Activated T-cell treated with anti-CD3 and anti-CD28 coated beads, Interleukin-2, amount 50 U/mL, for 4 hours (primary cell): ENCODE measurements at regions not wholly inside any gene's neighbourhood (a gene's known extent, or its start where the extent isn't known, plus 50 kb on each side); places are given as distances from the start of the nearest gene placed in this dataset.
A peak's percentile ranks its signal among the peaks of the same experiment; 100 is the strongest.
"Not testable (repeated sequence)": the region's sequence is repeated elsewhere in the genome, so short reads cannot be mapped to it uniquely, and the experiment has no call there.

ENCODE experiments used
- ATAC-seq, 2 donors: fragments of 200-7000 bp; cut with Tn5 transposase; one replicate each; pipeline ENCODE4 v1.10.0; 2021
- DNase-seq: peaks from one replicate; pipeline ENCODE4 v3.0.0-alpha.2; 2020
- H3K27me3 Mint-ChIP-seq: one replicate; pipeline ENCODE4 v1.8.0; 2021; ENCODE audit warnings: low read depth, mixed read lengths
- H3K36me3 Mint-ChIP-seq: one replicate; pipeline ENCODE4 v1.8.0; 2022; ENCODE audit warnings: mixed read lengths; ENCODE audit not compliant: insufficient read depth
- H3K4me1 Mint-ChIP-seq: one replicate; pipeline ENCODE4 v1.8.0; 2021; ENCODE audit warnings: low read depth, mixed read lengths
- H3K4me3 Mint-ChIP-seq: one replicate; pipeline ENCODE4 v1.8.0; 2021; ENCODE audit warnings: mild to moderate bottlenecking, moderate library complexity, mixed read lengths
- H3K9me3 Mint-ChIP-seq: one replicate; pipeline ENCODE4 v1.8.0; 2021; ENCODE audit warnings: mixed read lengths

DNA sequence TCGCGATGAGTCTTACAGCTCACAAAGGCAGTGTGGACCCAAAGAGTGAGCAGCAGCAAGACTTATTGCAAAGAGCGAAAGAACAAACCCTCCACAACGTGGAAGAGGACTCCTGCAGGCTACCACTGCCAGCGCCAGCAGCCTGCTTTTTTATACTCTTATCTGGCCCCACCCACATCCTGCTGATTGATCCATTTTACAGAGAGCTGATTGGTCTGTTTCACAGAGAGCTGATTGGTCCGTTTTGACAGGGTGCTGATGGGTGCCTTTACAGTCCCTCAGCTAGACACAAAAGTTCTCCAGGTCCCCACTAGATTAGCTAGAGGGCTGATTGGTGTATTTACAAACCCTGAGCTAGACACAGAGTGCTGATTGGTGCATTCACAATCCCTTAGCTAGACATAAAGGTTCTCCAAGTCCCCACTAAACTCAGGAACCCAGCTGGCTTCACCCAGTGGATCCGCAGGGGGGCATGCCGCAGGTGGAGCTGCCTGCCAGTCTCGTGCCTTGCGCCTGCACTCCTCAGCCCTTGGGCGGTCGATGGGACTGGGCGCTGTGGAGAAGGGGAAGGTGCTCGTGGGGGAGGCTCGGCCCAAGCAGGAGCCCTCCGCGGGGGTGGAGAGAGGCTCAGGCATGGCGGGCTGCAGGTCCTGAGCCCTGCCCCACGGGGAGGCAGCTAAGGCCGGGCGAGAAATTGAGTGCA is 75.7 kb downstream of the QDPR start:
- H3K4me1 Mint-ChIP-seq, DNase-seq, H3K36me3 Mint-ChIP-seq, H3K27me3 Mint-ChIP-seq, H3K9me3 Mint-ChIP-seq, H3K4me3 Mint-ChIP-seq, ATAC-seq: not testable (repeated sequence)

DNA sequence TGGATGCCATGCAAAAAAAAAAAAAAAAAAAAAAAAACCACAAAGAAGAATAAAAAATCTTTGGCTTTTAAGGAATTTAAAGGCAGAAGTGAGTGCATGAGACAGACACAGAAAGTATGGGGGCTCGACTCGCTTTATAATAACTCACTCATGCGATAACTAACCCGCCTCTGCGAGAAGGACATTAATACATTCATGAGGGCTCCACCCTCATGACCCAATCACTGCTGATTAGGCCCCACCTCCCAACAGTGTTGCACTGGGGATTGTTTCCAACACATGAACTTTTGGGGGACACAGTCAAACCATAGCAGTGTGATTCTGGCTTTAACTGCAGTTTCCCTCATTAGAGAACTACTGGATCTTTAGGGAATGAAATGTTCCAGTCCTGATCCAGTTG is 78.1 kb downstream of the QDPR start:
- DNase-seq = no peak
- H3K4me3 Mint-ChIP-seq = no peak overlapping the region
- H3K9me3 Mint-ChIP-seq = no peaks in the 10 kb centered on the region
- no peak for ATAC-seq
- H3K27me3 Mint-ChIP-seq = peaks cover 2% of the 10 kb centered on the region
- H3K4me1 Mint-ChIP-seq = no peaks in the 10 kb centered on the region
- no peaks in the 10 kb centered on the region for H3K36me3 Mint-ChIP-seq

DNA sequence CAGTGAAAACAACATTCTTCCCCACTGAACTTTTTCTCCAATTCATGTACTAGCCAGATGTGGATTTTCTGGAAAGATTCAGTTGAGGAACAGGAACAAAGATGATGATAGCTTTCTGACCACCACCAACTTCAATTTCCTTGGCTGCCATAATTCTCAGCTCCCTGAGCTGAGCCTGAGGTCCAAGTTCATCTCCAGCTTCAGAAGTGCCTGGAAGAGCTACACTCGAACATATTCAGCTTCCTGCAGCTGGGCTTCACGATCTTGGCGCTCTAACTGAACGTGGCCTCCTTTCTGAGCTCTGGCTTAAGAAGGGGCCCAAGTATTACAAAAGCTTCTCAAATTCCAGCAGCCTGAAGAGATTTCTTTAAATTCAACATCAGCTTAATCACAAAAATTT is 83.9 kb downstream of the QDPR start:
- no peak overlapping the region for H3K4me3 Mint-ChIP-seq
- no peak for DNase-seq

DNA sequence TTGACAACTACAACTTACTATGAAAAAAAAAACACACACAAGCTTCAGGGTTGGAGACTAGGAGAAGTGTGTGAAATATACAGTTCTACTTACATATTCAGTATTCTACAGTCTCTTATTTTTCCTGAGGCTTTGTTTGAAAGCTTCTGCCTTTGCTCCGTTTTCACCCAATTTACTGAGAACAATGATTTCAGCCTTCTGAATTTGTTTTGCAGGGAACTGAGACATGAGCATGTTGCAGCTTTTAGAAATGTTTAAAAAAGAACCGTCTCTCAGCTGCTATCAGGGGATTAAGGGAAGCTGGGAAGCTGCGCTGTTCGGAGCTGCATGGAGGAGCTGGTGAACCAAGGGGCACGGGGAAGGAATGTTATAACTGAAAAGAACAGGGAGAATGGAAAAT is 85.7 kb downstream of the QDPR start:
- Mint-ChIP-seq H3K4me3 (no peak overlapping the region), H3K27me3 (peaks cover 4% of the 10 kb centered on the region), H3K4me1 (no peaks in the 10 kb centered on the region), H3K36me3 (no peaks in the 10 kb centered on the region), H3K9me3 (no peaks in the 10 kb centered on the region)
- ATAC-seq = no peak
- no peak for DNase-seq

More for the DNA sequence above, 83.9 kb downstream of the QDPR start:
- peaks cover 4% of the 10 kb centered on the region for H3K27me3 Mint-ChIP-seq
- H3K9me3 Mint-ChIP-seq = no peaks in the 10 kb centered on the region
- H3K4me1 Mint-ChIP-seq = no peaks in the 10 kb centered on the region
- no peaks in the 10 kb centered on the region for H3K36me3 Mint-ChIP-seq
- ATAC-seq = no peak

DNA sequence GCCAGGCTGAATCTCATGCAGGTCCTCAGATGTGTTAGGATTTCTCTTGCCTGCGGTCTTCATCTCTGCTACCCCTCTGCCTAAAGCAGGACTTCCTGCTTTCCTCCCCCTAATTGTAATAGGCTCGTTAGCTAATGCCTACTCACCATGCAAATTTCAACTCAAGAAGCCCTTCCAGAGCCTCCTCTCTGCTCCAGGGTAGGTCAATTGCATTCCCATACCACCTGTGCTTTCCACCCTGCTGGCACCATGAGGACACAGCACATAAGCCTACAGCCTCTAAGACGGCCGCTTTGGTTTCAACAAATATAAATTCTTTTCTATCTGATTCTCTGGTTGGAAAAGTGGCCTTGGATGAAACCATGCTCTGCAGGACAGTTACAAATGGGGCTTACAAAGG is 93.9 kb downstream of the QDPR start:
- no peak for DNase-seq
- H3K4me3 Mint-ChIP-seq = no peak overlapping the region
- no peak for ATAC-seq
- peaks cover 4% of the 10 kb centered on the region for H3K27me3 Mint-ChIP-seq
- peaks cover 2% of the 10 kb centered on the region for H3K36me3 Mint-ChIP-seq
- no peaks in the 10 kb centered on the region for H3K4me1 Mint-ChIP-seq
- peaks cover 17% of the 10 kb centered on the region for H3K9me3 Mint-ChIP-seq

DNA sequence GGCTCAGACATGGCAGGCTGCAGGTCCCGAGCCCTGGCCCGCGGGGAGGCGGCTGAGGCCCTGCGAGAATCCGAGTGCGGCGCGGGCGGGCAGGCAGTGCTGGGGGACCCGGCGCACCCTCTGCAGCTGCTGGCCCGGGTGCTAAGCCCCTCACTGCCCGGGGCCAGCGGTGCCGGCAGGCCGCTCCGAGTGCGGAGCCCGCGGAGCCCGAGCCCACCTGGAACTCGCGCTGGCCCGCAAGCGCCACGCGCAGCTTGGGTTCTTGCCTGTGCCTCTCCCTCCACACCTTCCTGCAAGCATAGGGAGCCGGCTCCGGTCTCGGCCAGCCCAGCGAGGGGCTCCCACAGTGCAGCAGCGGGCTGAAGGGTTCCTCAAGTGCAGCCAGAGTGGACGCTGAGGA is 97.5 kb downstream of the QDPR start:
- peaks cover 2% of the 10 kb centered on the region for H3K36me3 Mint-ChIP-seq
- no peak for ATAC-seq

DNA sequence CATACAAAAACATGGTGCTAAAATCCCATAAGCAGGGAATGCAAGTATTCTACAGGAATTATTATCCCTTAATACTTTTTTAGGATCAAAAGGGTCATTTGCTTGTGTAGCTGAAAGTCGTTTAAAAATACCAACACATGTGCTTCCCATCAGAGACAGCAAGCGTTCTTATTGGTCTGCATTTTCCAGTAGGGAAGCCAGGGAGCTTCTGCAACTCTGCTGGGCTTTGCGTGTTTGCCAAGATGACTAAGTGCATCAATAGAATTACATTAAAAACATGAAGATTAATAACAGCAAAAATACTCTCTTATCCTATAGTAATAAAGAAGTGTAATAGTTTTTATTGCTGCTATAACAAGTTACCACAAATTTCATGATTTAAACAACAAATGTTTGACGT is 111.2 kb downstream of the QDPR start:
- Mint-ChIP-seq H3K27me3 (no peaks in the 10 kb centered on the region), H3K4me1 (no peaks in the 10 kb centered on the region), H3K9me3 (no peaks in the 10 kb centered on the region), H3K4me3 (no peak overlapping the region), H3K36me3 (no peaks in the 10 kb centered on the region)
- no peak for ATAC-seq
- DNase-seq = no peak

More for the DNA sequence above, 97.5 kb downstream of the QDPR start:
- no peak overlapping the region for H3K4me3 Mint-ChIP-seq
- no peak for DNase-seq
- H3K27me3 Mint-ChIP-seq = peaks cover 4% of the 10 kb centered on the region
- no peaks in the 10 kb centered on the region for H3K4me1 Mint-ChIP-seq
- H3K9me3 Mint-ChIP-seq = peaks cover 17% of the 10 kb centered on the region

DNA sequence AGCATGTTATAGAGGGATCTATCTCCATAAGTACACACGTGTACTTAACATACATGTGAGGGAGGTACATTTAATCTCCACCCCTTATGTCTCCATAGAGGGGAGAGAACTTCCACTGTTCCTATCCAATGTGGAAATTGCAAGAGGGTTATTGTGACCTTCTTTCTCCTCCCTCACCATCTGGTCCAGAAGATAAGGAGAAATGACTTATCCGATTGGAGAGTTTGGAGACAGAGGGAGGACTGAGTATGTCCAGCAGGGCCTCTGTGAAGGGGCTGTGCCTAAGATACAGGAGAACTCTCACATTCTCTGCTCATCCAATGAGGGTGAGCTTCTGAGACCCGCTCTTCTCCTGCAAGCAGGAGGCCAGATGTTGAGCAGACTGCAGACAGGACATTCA is 113.1 kb downstream of the QDPR start:
- no peaks in the 10 kb centered on the region for H3K4me1 Mint-ChIP-seq

DNA sequence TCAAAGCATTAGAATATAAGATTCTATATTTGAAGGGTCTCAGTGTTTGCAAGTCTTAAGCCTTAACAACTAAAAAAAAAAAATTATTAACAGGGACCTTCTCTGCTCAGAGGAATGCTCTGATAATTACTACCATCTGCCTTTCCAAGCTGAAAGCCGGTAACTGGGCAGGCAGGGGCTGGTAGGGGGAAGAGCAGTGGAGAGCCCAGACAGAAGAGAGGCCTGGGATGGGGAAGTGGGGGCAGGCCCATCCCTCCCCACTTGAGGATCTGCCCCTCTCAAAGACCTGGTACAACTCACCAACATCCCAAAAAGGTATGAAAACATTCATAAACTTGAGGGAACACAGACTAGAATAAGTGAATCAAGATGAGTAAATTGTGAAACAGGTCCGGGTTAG is 113.9 kb downstream of the QDPR start:
- no peak for DNase-seq
- no peak overlapping the region for H3K4me3 Mint-ChIP-seq
- no peaks in the 10 kb centered on the region for H3K27me3 Mint-ChIP-seq
- no peaks in the 10 kb centered on the region for H3K4me1 Mint-ChIP-seq
- ATAC-seq = no peak
- no peaks in the 10 kb centered on the region for H3K36me3 Mint-ChIP-seq
- no peaks in the 10 kb centered on the region for H3K9me3 Mint-ChIP-seq

More for the DNA sequence above, 113.1 kb downstream of the QDPR start:
- ATAC-seq (no peak), DNase-seq (no peak)
- no peaks in the 10 kb centered on the region for H3K9me3 Mint-ChIP-seq
- no peaks in the 10 kb centered on the region for H3K36me3 Mint-ChIP-seq
- H3K4me3 Mint-ChIP-seq = no peak overlapping the region
- no peaks in the 10 kb centered on the region for H3K27me3 Mint-ChIP-seq

DNA sequence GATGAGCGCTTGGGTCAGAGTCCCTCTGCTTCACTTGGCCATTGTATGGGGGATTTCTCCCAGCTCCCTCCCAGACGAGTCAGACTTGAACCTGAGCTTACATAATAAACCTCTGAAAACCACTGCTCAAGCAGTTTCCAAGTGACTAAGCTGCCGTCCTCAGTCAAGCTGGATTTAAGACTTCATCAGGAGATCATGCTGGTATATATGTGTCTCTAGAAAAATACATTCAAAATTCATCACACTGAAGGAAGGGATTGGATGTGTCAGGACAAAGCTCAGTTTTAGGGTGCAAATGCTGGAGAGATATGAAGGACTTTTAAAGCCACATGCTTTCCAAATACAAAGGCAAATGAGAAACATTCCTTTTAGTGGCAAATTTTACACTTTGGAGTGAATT is 114.3 kb downstream of the QDPR start:
- Mint-ChIP-seq H3K4me1 (no peaks in the 10 kb centered on the region), H3K27me3 (no peaks in the 10 kb centered on the region), H3K36me3 (no peaks in the 10 kb centered on the region), H3K9me3 (no peaks in the 10 kb centered on the region), H3K4me3 (no peak overlapping the region)
- DNase-seq (no peak), ATAC-seq (no peak)

DNA sequence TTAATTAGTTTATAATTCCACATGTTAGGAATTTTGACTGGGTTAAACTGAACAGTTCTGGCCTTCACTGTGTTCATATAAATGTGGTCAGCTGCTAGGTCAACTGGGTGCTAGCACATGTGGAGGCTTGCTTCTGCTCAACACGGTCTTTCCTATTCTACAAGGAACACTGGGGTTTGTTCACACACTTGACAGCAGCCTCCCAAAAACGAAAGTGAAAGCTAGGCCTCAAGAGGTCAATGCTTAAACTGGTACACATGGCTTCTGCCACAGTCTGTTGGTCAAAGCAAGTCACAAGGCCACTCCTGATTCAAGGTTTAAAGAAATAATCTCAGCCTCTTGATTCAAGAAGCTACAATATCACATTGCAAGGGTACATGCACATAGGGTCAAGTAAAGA is 126.5 kb downstream of the QDPR start:
- DNase-seq = no peak
- peak in 1 of 2 donors; percentile 37 for ATAC-seq
- peak overlapping the region; percentile 20 for H3K4me3 Mint-ChIP-seq
- no peaks in the 10 kb centered on the region for H3K36me3 Mint-ChIP-seq
- H3K27me3 Mint-ChIP-seq = no peaks in the 10 kb centered on the region
- H3K4me1 Mint-ChIP-seq = peaks cover 17% of the 10 kb centered on the region
- H3K9me3 Mint-ChIP-seq = peaks cover 6% of the 10 kb centered on the region

DNA sequence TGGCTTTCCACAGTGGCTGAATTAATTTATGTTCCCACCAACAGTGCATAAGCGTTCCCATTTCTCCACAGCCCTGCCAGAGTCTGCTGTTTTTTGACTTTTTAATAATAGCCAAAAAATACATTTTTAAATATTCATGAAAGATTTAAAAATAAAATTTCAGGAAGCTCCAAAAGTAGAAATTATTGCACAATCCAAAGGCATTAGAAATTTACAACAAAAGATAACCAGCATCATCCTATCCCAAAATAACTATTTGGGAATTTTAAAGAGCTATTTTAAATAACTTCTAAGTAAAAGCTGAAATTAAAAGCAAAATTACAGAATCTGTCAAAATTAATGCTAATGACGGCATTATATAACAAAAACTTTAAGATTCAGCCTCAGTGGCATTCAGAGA is 131.5 kb downstream of the QDPR start:
- H3K36me3 Mint-ChIP-seq = no peaks in the 10 kb centered on the region
- no peaks in the 10 kb centered on the region for H3K9me3 Mint-ChIP-seq
- DNase-seq = no peak
- peaks cover 11% of the 10 kb centered on the region for H3K4me1 Mint-ChIP-seq
- H3K27me3 Mint-ChIP-seq = no peaks in the 10 kb centered on the region
- H3K4me3 Mint-ChIP-seq = no peak overlapping the region
- ATAC-seq = no peak

DNA sequence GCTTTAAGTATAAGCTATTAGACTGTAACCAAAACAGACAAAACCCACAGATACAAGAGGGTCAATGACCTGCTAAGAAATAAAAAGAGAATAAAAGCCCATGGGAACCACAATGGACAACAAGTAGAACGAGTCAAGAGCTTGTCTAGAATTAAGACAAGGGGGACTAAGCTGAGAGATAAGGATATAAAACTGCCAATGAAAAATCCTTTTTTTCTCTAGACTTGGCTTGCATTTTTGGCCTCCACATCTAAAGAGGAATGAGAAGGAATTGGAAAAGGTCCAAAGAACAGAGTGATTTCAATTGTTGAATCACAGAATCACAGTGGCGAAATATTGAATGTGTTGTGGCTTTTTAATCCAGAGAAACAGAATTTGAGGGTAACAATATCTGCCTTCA is 135.7 kb downstream of the QDPR start:
- DNase-seq (no peak), ATAC-seq (no peak)
- no peaks in the 10 kb centered on the region for H3K9me3 Mint-ChIP-seq
- no peak overlapping the region for H3K4me3 Mint-ChIP-seq
- H3K27me3 Mint-ChIP-seq = no peaks in the 10 kb centered on the region
- no peaks in the 10 kb centered on the region for H3K36me3 Mint-ChIP-seq
- no peaks in the 10 kb centered on the region for H3K4me1 Mint-ChIP-seq

DNA sequence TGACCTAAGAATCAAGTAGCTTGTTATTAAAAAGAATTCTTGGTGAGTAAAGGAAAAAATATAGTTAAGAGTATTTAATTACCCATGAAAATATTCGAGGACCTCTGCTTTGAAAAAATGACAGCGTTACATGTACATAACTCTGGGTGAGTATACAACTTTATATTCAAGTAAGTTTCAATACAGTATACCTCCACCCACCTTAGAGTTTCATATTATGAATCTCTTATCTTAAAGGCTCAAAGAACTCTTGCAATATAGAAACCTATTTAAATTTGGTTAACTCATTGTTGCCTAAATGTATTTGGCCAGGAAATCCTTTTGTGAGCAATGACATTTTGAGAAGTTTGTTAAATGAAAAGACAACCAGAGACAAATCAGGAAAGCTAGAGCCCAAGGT is 138.2 kb downstream of the QDPR start:
- H3K9me3 Mint-ChIP-seq = no peaks in the 10 kb centered on the region
- no peak for DNase-seq
- H3K4me1 Mint-ChIP-seq = no peaks in the 10 kb centered on the region
- H3K4me3 Mint-ChIP-seq = no peak overlapping the region
- H3K36me3 Mint-ChIP-seq = no peaks in the 10 kb centered on the region
- H3K27me3 Mint-ChIP-seq = no peaks in the 10 kb centered on the region
- ATAC-seq = no peak

DNA sequence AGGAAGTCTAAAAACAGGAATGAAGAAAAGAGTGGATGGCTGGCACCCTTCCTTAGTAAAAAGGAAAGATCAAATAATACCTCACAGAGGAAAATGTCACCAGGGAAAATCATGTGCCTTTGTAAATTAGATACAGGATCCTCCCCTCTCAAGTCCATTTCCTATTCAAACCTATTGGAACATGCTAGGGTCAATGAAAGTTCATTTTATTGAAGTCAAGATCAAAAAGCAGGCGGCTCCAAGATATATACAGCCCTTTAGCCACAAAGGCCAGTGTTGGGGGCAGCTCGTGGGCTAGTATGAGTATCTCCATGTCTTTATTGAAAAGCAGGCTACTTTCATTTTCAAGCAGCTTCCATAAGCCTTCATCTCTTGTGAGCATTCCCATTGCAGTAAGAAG is 141.1 kb downstream of the QDPR start:
- DNase-seq (no peak), ATAC-seq (no peak)
- Mint-ChIP-seq H3K36me3 (no peaks in the 10 kb centered on the region), H3K4me1 (no peaks in the 10 kb centered on the region), H3K4me3 (no peak overlapping the region), H3K27me3 (peaks cover 1% of the 10 kb centered on the region), H3K9me3 (no peaks in the 10 kb centered on the region)

DNA sequence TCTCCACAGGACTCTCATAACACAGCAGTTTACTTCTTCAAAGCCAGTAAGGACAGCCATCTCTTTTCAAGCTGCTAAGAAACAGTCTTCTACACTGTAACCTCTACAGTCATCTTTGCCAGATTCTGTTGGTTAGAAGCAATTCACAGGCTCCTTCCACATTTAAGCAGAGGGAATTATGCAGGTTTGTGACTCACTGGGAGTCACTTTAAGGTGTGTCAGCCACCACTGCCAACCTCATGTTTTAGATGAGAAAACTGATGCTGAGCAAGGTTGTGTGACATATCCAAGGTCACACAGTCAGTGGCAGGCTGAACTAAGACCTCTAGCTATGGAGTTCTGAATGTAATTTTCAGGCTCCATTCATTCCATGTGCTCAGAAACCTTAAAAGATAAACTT is 143.5 kb downstream of the QDPR start:
- no peaks in the 10 kb centered on the region for H3K4me1 Mint-ChIP-seq
- peak; percentile 30 to 35 for ATAC-seq
- no peaks in the 10 kb centered on the region for H3K9me3 Mint-ChIP-seq
- DNase-seq = no peak
- H3K4me3 Mint-ChIP-seq = no peak overlapping the region
- H3K27me3 Mint-ChIP-seq = peaks cover 10% of the 10 kb centered on the region
- H3K36me3 Mint-ChIP-seq = no peaks in the 10 kb centered on the region
